Vagina (tissue), 2 donors: ENCODE measurements at regions not wholly inside any gene's neighbourhood (a gene's known extent, or its start where the extent isn't known, plus 50 kb on each side); places are given as distances from the start of the nearest gene placed in this dataset.

Source experiments
- DNase-seq, 2 donors: peaks; one replicate each; pipeline ENCODE4 v3.0.0-alpha.2; 2017; ENCODE audit errors: extremely low spot score in 2 of 2
- H3K27ac ChIP-seq: fragments of 200-600 bp; sonication (generic); one replicate; pipeline ENCODE4 v1.5.1; 2019
- H3K27me3 ChIP-seq: fragments of 200-600 bp; sonication (generic); one replicate; pipeline ENCODE4 v1.5.1; 2019
- H3K36me3 ChIP-seq, 2 donors: fragments of 200-600 bp; sonication (generic); one replicate each; pipeline ENCODE4 v1.5.1; 2017 to 2019
- H3K4me1 ChIP-seq: fragments of 200-600 bp; sonication (generic); one replicate; pipeline ENCODE4 v1.5.1; 2019
- H3K4me3 ChIP-seq, 2 donors: fragments of 200-600 bp; sonication (generic); 1 replicate in 1 of 2; 2 replicates in 1 of 2; pipeline ENCODE4 v1.5.1; 2016 to 2019
- H3K9me3 ChIP-seq: fragments of 200-600 bp; sonication (generic); one replicate; pipeline ENCODE4 v1.5.1; 2019
- POLR2A ChIP-seq, 2 donors: fragments of 450-650 bp; IDR thresholded peaks; one replicate each; pipeline ENCODE4 v1.6.1; 2017; ENCODE audit warnings: antibody characterized with exemption in 2 of 2, mild to moderate bottlenecking in 2 of 2, moderate library complexity in 2 of 2
- POLR2AphosphoS5 ChIP-seq, 2 donors: sonication (generic); formaldehyde crosslinking; IDR thresholded peaks; one replicate each; pipeline ENCODE4 v1.9.0; 2017; ENCODE audit warnings: antibody characterized with exemption in 2 of 2, mild to moderate bottlenecking in 2 of 2, low read depth in 1 of 2; ENCODE audit not compliant: insufficient read depth in 1 of 2
- intact Hi-C: fragments of 100-400 bp; cut with DNase I; formaldehyde crosslinking; loops from one replicate; pipeline ENCODE4 v1.15.1; 2023
- TF ChIP-seq, protein P1 (sequence below), 3 experiments: fragments of 450-650 bp in 2 of 3; fragments of 200-600 bp in 1 of 3; sonication (generic) in 1 of 3; IDR thresholded peaks; one replicate each; pipeline ENCODE4 v1.5.1; 2017 to 2019; ENCODE audit warnings: antibody characterized with exemption in 3 of 3, mild to moderate bottlenecking in 2 of 3, moderate library complexity in 2 of 3

DNA sequence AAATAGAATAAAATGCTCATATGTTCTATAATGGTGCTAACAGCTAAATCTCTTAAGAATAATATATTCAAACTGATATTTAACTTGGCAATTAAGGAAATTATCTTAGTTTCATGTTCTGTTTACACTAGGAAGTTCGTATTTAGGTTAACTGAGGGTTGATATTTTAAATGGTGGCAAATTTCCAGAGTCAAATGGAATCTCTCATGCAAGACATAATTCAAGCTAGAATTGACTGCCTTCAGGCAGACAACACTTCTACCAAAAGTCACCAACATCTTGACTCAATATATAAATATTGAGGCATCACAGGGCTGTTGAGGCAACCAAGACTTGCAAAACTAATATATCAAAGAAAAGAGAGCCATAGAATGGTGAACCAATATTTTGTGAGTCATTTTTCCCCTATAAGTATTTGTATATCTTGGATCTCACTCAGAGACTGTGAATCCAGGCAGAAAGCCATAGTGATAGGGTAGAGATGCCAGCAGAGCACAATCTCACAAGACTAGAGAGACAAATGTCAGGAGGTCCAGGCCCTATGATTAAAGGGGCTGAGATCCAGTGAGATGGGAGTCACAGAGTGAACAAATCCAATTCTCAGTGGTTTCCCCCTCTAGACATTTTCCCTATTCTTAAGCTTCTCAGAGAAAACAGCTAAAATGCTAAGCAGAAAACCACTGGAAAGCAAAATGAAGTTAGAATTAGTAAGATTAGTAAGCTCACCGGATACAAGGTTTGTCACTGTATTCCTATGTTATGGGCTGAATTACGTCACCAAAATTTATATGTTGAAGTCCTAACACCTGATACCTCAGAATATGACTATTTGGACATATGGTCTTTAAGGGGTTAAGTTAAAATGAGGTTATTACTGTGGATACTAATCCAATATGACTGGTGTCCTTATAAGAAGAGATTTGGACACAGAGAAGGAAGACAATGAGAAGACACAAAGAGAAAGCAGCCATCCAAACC, 358.2 kb upstream of the UBE2E3 start:
- intact Hi-C loops = no loop called here
- no peak for DNase-seq
- no peak overlapping the region for H3K4me3 ChIP-seq
- H3K4me1 ChIP-seq = no peaks in the 10 kb centered on the region
- H3K9me3 ChIP-seq = no peaks in the 10 kb centered on the region
- no peak overlapping the region for H3K27ac ChIP-seq
- no peak for TF ChIP-seq POLR2AphosphoS5 (IDR thresholded peaks at IDR 0.05; ENCODE audit: insufficient read depth in 1 of 2, low read depth in 1 of 2)
- no peak for TF ChIP-seq POLR2A (IDR thresholded peaks at IDR 0.05)
- TF ChIP-seq, protein P1, sequence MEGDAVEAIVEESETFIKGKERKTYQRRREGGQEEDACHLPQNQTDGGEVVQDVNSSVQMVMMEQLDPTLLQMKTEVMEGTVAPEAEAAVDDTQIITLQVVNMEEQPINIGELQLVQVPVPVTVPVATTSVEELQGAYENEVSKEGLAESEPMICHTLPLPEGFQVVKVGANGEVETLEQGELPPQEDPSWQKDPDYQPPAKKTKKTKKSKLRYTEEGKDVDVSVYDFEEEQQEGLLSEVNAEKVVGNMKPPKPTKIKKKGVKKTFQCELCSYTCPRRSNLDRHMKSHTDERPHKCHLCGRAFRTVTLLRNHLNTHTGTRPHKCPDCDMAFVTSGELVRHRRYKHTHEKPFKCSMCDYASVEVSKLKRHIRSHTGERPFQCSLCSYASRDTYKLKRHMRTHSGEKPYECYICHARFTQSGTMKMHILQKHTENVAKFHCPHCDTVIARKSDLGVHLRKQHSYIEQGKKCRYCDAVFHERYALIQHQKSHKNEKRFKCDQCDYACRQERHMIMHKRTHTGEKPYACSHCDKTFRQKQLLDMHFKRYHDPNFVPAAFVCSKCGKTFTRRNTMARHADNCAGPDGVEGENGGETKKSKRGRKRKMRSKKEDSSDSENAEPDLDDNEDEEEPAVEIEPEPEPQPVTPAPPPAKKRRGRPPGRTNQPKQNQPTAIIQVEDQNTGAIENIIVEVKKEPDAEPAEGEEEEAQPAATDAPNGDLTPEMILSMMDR (IDR thresholded peaks at IDR 0.05) = no peak
- no peaks in the 10 kb centered on the region for H3K27me3 ChIP-seq
- H3K36me3 ChIP-seq = no peaks in the 10 kb centered on the region

DNA sequence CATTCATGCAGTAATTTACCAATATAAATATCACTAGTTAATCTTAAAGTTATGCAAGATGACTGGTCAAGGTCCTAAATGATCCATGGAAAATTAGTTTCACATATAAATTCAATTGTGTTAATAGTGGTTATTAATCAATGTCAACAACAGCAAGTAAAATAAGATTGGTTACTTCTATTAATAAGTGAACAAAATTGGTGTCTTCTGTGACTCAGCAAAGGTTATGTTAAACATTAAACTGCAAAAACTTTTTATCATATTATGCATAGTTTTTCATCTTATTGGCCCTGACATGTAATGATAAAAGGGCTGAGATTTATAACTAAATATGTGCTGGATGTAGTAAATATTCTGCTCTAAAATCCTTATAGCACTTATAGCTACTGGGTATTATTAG, 359.0 kb upstream of the UBE2E3 start:
- no peaks in the 10 kb centered on the region for H3K27me3 ChIP-seq
- no peaks in the 10 kb centered on the region for H3K36me3 ChIP-seq
- H3K4me1 ChIP-seq = no peaks in the 10 kb centered on the region
- no peaks in the 10 kb centered on the region for H3K9me3 ChIP-seq
- TF ChIP-seq POLR2A (IDR thresholded peaks at IDR 0.05) (no peak), POLR2AphosphoS5 (IDR thresholded peaks at IDR 0.05; ENCODE audit: insufficient read depth in 1 of 2, low read depth in 1 of 2) (no peak)
- TF ChIP-seq, protein P1 (IDR thresholded peaks at IDR 0.05) = no peak
- intact Hi-C loops = no loop called here
- no peak for DNase-seq
- H3K27ac ChIP-seq = no peak overlapping the region
- H3K4me3 ChIP-seq = no peak overlapping the region

DNA sequence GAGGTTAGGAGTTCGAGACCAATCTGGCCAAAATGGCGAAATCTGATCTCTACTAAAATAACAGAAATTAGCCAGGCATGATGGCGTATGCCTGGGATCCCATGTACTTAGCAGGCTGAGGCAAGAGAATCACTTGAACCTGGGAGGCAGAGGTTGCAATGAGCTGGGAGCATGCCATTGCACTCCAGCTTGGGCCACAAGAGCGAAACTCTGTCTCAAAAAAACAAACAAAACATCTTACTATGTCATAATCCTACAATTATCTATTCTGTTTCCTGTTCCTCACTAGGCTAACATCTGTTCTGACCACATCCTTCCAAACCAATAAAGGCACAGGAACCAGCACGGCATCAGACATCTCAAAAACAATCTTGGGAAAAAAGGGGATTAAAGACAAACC, 361.8 kb upstream of the UBE2E3 start:
- H3K27me3 ChIP-seq = no peaks in the 10 kb centered on the region
- H3K4me3 ChIP-seq = no peak overlapping the region
- H3K9me3 ChIP-seq = no peaks in the 10 kb centered on the region
- DNase-seq = no peak
- TF ChIP-seq, protein P1 (IDR thresholded peaks at IDR 0.05) = no peak
- TF ChIP-seq POLR2A (IDR thresholded peaks at IDR 0.05) (no peak), POLR2AphosphoS5 (IDR thresholded peaks at IDR 0.05; ENCODE audit: insufficient read depth in 1 of 2, low read depth in 1 of 2) (no peak)
- no peaks in the 10 kb centered on the region for H3K4me1 ChIP-seq
- H3K36me3 ChIP-seq = no peaks in the 10 kb centered on the region
- H3K27ac ChIP-seq = no peak overlapping the region
- intact Hi-C loops = no loop called here

DNA sequence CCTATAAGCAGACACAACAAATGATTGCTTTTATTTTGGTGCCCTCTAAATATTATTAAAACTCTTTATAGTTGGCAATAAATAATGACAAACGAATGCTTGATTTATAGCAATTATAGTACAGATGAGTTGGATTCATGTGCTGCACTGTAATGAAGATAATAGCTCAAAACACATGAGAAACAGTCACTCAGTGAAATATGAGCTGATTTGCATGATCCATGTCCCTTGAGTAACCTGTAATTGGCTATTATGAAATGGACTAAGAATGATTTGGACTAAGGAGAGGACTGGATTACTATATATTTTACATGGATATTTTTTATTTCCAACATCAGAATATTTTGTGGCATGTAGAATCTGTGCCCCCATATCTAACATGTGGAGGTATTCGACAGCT, 365.6 kb upstream of the UBE2E3 start:
- H3K27ac ChIP-seq = no peak overlapping the region
- H3K4me1 ChIP-seq = no peaks in the 10 kb centered on the region
- TF ChIP-seq, protein P1 (IDR thresholded peaks at IDR 0.05) = no peak
- TF ChIP-seq POLR2A (IDR thresholded peaks at IDR 0.05) = no peak
- no peak for TF ChIP-seq POLR2AphosphoS5 (IDR thresholded peaks at IDR 0.05; ENCODE audit: insufficient read depth in 1 of 2, low read depth in 1 of 2)
- H3K27me3 ChIP-seq = no peaks in the 10 kb centered on the region
- intact Hi-C loops = no loop called here
- H3K36me3 ChIP-seq = no peaks in the 10 kb centered on the region
- no peaks in the 10 kb centered on the region for H3K9me3 ChIP-seq
- H3K4me3 ChIP-seq = no peak overlapping the region
- no peak for DNase-seq
